HCT116 (cell line): ENCODE measurements at regions not wholly inside any gene's neighbourhood (a gene's known extent, or its start where the extent isn't known, plus 50 kb on each side); places are given as distances from the start of the nearest gene placed in this dataset.

Experiments used
- ATAC-seq: fragments of 200-7000 bp; cut with Tn5 transposase; 2 replicates; pipeline ENCODE4 v1.9.1; 2020; ENCODE audit warnings: mild to moderate bottlenecking, moderate library complexity
- BruUV-seq: library from RNA; stranded (reverse); fragments of 400-500 nt; replicated peaks from 2 replicates; lab custom pipeline; 2021; lab: Mats Ljungman, UMichigan
- CTCF ChIA-PET: fragments of 300-600 bp; sonication (Branson Sonifier 250); formaldehyde crosslinking; loops from one replicate; lab custom pipeline; 2021; ENCODE audit warnings: antibody characterized with exemption; lab: Charles Lee
- POLR2A ChIA-PET: fragments of 300-600, 350-600 bp; sonication (Branson Sonifier 250); formaldehyde crosslinking; loops from one replicate; lab custom pipeline; 2021; ENCODE audit warnings: antibody characterized with exemption; lab: Charles Lee
- RAD21 ChIA-PET, 2 experiments: fragments of 300-600 bp; sonication (Branson Sonifier 250); formaldehyde crosslinking; loops; one replicate each; lab custom pipeline; 2023; ENCODE audit warnings: low total read pairs in 2 of 2; ENCODE audit not compliant: uncharacterized antibody in 2 of 2, unreplicated experiment in 2 of 2, low non-redundant PET in 1 of 2; lab: Charles Lee
- DNase-seq: peaks from one replicate; pipeline ENCODE4 v3.0.0-alpha.2; 2010; ENCODE audit warnings: low read depth, low spot score
- H2AFZ ChIP-seq: fragments of 200-600 bp; shearing (Covaris generic), sonication (generic); 2 replicates; pipeline ENCODE4 v1.6.1; 2017; ENCODE audit warnings: low read depth, mixed run types, mixed read lengths, antibody characterized with exemption, low read length; ENCODE audit not compliant: poor library complexity, severe bottlenecking
- H3K27ac ChIP-seq: 2 replicates; pipeline ENCODE4 v1.5.1; 2012; ENCODE audit warnings: low read depth, low read length
- H3K27me3 ChIP-seq: fragments of 200-600 bp; sonication (generic); 2 replicates; pipeline ENCODE4 v1.6.1; 2016; ENCODE audit warnings: mixed run types, low read length, mixed read lengths; ENCODE audit not compliant: insufficient read depth
- H3K36me3 ChIP-seq, 2 experiments: fragments of 200-500 bp in 1 of 2; fragments of 200-600 bp in 1 of 2; sonication (Bioruptor generic) in 1 of 2; sonication (generic) in 1 of 2; 2 replicates each; pipeline versions ENCODE4 v1.5.1 to v1.6.1; 2014 to 2016; ENCODE audit warnings: low read length in 2 of 2, inconsistent platforms in 1 of 2, mixed read lengths in 1 of 2, mixed run types in 1 of 2; ENCODE audit not compliant: insufficient read depth in 2 of 2, control insufficient read depth in 1 of 2
- H3K4me1 ChIP-seq, 2 experiments: fragments of 200-600 bp in 1 of 2; sonication (generic) in 1 of 2; 2 replicates each; pipeline versions ENCODE4 v1.5.1 to v1.6.1; 2012 to 2017; ENCODE audit warnings: low read length in 2 of 2, inconsistent platforms in 1 of 2, mild to moderate bottlenecking in 1 of 2, mixed read lengths in 1 of 2, mixed run types in 1 of 2, moderate library complexity in 1 of 2; ENCODE audit not compliant: insufficient read depth in 2 of 2, control insufficient read depth in 1 of 2
- H3K4me2 ChIP-seq: fragments of 200-600 bp; sonication (generic); 2 replicates; pipeline ENCODE4 v1.6.1; 2017; ENCODE audit warnings: mixed run types, low read length, mixed read lengths
- H3K4me3 ChIP-seq, 2 experiments: fragments of 200-600 bp in 1 of 2; sonication (generic) in 1 of 2; replicated peaks in 1 of 2; 2 replicates each; pipeline ENCODE4 v1.5.1; 2011 to 2016; ENCODE audit warnings: low read length in 2 of 2, control low read depth in 1 of 2, low read depth in 1 of 2, mild to moderate bottlenecking in 1 of 2, mixed read lengths in 1 of 2, mixed run types in 1 of 2
- H3K79me2 ChIP-seq: fragments of 200-600 bp; sonication (generic); 2 replicates; pipeline ENCODE4 v1.6.1; 2017; ENCODE audit warnings: mild to moderate bottlenecking, mixed run types, low read length, moderate library complexity, mixed read lengths; ENCODE audit not compliant: insufficient read depth
- H3K9ac ChIP-seq: fragments of 200-600 bp; sonication (generic); 2 replicates; pipeline ENCODE4 v1.6.1; 2016; ENCODE audit warnings: low read length, mixed read lengths
- H3K9me2 ChIP-seq: fragments of 200-600 bp; sonication (generic), shearing (Covaris generic); 2 replicates; pipeline ENCODE4 v1.6.1; 2017; ENCODE audit warnings: mixed run types, mild to moderate bottlenecking, moderate library complexity; ENCODE audit not compliant: insufficient read depth
- H3K9me3 ChIP-seq, 2 experiments: fragments of 200-500 bp in 1 of 2; fragments of 200-600 bp in 1 of 2; sonication (Bioruptor generic) in 1 of 2; sonication (generic) in 1 of 2; 2 replicates each; pipeline ENCODE4 v1.6.1; 2014 to 2017; ENCODE audit warnings: low read length in 2 of 2, mixed read lengths in 2 of 2, inconsistent platforms in 1 of 2, low read depth in 1 of 2, mild to moderate bottlenecking in 1 of 2, mixed run types in 1 of 2, moderate library complexity in 1 of 2; ENCODE audit not compliant: control insufficient read depth in 1 of 2, insufficient read depth in 1 of 2
- H4K20me1 ChIP-seq: fragments of 200-600 bp; sonication (generic), shearing (Covaris generic); 2 replicates; pipeline ENCODE4 v1.6.1; 2017; ENCODE audit warnings: mixed run types, mild to moderate bottlenecking, moderate library complexity; ENCODE audit not compliant: insufficient read depth
- CBX3 ChIP-seq: IDR thresholded peaks from 2 replicates; pipeline ENCODE4 v1.6.1; 2012; ENCODE audit warnings: low read depth
- CEBPB ChIP-seq: IDR thresholded peaks from 2 replicates; pipeline ENCODE4 v1.6.1; 2012; ENCODE audit warnings: low read depth
- EGR1 ChIP-seq: IDR thresholded peaks from 2 replicates; pipeline ENCODE4 v1.6.1; 2012; ENCODE audit warnings: low read depth
- ELF1 ChIP-seq: IDR thresholded peaks from 2 replicates; pipeline ENCODE4 v1.6.1; 2012; ENCODE audit warnings: low read depth, borderline replicate concordance
- EZH2 ChIP-seq: fragments of 200-600 bp; sonication (generic); IDR thresholded peaks from 2 replicates; pipeline ENCODE4 v1.6.1; 2017; ENCODE audit warnings: antibody characterized with exemption, mixed run types
- EZH2phosphoT487 ChIP-seq: fragments of 200-600 bp; IDR thresholded peaks from 2 replicates; pipeline ENCODE4 v1.6.1; 2018; ENCODE audit warnings: antibody characterized with exemption, borderline replicate concordance
- FOSL1 ChIP-seq: IDR thresholded peaks from 2 replicates; pipeline ENCODE4 v1.6.1; 2012; ENCODE audit warnings: low read depth
- POLR2A ChIP-seq: IDR thresholded peaks from 2 replicates; pipeline ENCODE4 v1.7.0; 2011; ENCODE audit warnings: borderline replicate concordance; ENCODE audit not compliant: insufficient read depth, insufficient read length; ENCODE audit errors: extremely low read depth
- POLR2AphosphoS5 ChIP-seq: IDR thresholded peaks from 2 replicates; pipeline ENCODE4 v1.6.1; 2011; ENCODE audit warnings: mild to moderate bottlenecking, low read depth, low read length, moderate library complexity
- SIN3A ChIP-seq: IDR thresholded peaks from 2 replicates; pipeline ENCODE4 v1.6.1; 2012; ENCODE audit warnings: low read depth
- SP1 ChIP-seq: IDR thresholded peaks from 2 replicates; pipeline ENCODE4 v1.6.1; 2012; ENCODE audit warnings: low read depth
- YY1 ChIP-seq: IDR thresholded peaks from 2 replicates; pipeline ENCODE4 v1.6.1; 2011; ENCODE audit warnings: low read length, low read depth, moderate library complexity, mild to moderate bottlenecking; ENCODE audit not compliant: insufficient replicate concordance; ENCODE audit errors: extremely low read depth
- ZFX ChIP-seq: fragments of 450-650 bp; IDR thresholded peaks from 2 replicates; pipeline ENCODE4 v1.6.1; 2017
- intact Hi-C: fragments of 100-400 bp; cut with micrococcal nuclease; formaldehyde crosslinking; loops from 2 replicates; pipeline ENCODE4 v1.10.0; 2022
- TF ChIP-seq, protein P1 (sequence below): IDR thresholded peaks from 2 replicates; pipeline ENCODE4 v1.6.1; 2011; ENCODE audit warnings: mild to moderate bottlenecking, low read length, moderate library complexity; ENCODE audit not compliant: insufficient replicate concordance; ENCODE audit errors: extremely low read depth
- TF ChIP-seq, protein P2 (sequence below): IDR thresholded peaks from 2 replicates; pipeline ENCODE4 v1.6.1; 2012
- TF ChIP-seq, protein P3 (sequence below): IDR thresholded peaks from 2 replicates; pipeline ENCODE4 v1.6.1; 2012; ENCODE audit warnings: low read depth

DNA sequence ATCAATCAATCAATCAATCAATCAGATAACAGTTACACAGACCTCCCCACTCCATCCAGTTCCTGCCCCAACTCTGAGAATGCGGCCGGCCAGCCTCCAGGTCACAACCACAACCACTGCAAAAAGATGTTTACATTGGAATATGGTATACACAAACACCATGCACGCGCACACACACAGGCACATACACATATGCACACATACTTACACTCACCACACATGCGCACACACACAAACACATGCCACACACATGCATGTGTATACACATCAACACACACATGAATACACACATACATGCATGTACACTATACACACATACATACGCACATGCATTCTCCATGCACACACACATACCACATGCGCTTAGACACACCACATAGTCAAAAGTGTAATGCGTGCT, 131.1 kb downstream of the PXDC1 start:
- TF ChIP-seq SIN3A (no peak), POLR2AphosphoS5 (no peak), SP1 (no peak), FOSL1 (no peak), CBX3 (no peak), POLR2A (no peak), YY1 (no peak), ZFX (no peak), ELF1 (no peak), EZH2phosphoT487 (no peak), EGR1 (no peak), CEBPB (no peak), EZH2 (no peak)
- TF ChIP-seq, protein P1, sequence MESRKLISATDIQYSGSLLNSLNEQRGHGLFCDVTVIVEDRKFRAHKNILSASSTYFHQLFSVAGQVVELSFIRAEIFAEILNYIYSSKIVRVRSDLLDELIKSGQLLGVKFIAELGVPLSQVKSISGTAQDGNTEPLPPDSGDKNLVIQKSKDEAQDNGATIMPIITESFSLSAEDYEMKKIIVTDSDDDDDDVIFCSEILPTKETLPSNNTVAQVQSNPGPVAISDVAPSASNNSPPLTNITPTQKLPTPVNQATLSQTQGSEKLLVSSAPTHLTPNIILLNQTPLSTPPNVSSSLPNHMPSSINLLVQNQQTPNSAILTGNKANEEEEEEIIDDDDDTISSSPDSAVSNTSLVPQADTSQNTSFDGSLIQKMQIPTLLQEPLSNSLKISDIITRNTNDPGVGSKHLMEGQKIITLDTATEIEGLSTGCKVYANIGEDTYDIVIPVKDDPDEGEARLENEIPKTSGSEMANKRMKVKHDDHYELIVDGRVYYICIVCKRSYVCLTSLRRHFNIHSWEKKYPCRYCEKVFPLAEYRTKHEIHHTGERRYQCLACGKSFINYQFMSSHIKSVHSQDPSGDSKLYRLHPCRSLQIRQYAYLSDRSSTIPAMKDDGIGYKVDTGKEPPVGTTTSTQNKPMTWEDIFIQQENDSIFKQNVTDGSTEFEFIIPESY = no peak
- TF ChIP-seq, protein P2, sequence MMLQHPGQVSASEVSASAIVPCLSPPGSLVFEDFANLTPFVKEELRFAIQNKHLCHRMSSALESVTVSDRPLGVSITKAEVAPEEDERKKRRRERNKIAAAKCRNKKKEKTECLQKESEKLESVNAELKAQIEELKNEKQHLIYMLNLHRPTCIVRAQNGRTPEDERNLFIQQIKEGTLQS = no peak
- TF ChIP-seq, protein P3, sequence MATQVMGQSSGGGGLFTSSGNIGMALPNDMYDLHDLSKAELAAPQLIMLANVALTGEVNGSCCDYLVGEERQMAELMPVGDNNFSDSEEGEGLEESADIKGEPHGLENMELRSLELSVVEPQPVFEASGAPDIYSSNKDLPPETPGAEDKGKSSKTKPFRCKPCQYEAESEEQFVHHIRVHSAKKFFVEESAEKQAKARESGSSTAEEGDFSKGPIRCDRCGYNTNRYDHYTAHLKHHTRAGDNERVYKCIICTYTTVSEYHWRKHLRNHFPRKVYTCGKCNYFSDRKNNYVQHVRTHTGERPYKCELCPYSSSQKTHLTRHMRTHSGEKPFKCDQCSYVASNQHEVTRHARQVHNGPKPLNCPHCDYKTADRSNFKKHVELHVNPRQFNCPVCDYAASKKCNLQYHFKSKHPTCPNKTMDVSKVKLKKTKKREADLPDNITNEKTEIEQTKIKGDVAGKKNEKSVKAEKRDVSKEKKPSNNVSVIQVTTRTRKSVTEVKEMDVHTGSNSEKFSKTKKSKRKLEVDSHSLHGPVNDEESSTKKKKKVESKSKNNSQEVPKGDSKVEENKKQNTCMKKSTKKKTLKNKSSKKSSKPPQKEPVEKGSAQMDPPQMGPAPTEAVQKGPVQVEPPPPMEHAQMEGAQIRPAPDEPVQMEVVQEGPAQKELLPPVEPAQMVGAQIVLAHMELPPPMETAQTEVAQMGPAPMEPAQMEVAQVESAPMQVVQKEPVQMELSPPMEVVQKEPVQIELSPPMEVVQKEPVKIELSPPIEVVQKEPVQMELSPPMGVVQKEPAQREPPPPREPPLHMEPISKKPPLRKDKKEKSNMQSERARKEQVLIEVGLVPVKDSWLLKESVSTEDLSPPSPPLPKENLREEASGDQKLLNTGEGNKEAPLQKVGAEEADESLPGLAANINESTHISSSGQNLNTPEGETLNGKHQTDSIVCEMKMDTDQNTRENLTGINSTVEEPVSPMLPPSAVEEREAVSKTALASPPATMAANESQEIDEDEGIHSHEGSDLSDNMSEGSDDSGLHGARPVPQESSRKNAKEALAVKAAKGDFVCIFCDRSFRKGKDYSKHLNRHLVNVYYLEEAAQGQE = no peak
- Histone ChIP-seq H3K9me2 (no peaks in the 10 kb centered on the region), H2AFZ (no peak overlapping the region), H4K20me1 (no peaks in the 10 kb centered on the region), H3K9me3 (no peaks in the 10 kb centered on the region), H3K36me3 (no peaks in the 10 kb centered on the region; a peak in 1 of 4 replicates), H3K4me3 (no peak overlapping the region), H3K4me2 (no peak overlapping the region), H3K27me3 (no peaks in the 10 kb centered on the region; the same call in 1 of the 2 replicates), H3K79me2 (no peaks in the 10 kb centered on the region), H3K27ac (no peak overlapping the region), H3K9ac (no peak overlapping the region), H3K4me1 (no peaks in the 10 kb centered on the region)
- BruUV-seq = no TSS peak
- POLR2A ChIA-PET = no interaction called here
- intact Hi-C loops = no loop called here
- CTCF ChIA-PET = no interaction called here
- DNase-seq (no peak), ATAC-seq (no peak)
- RAD21 ChIA-PET = no interaction called here
